C4-2B (cell line): ENCODE measurements at regions not wholly inside any gene's neighbourhood (a gene's known extent, or its start where the extent isn't known, plus 50 kb on each side); places are given as distances from the start of the nearest gene placed in this dataset.

Experiments
- ZFX ChIP-seq: fragments of 450-650 bp; IDR thresholded peaks from 2 replicates; pipeline ENCODE4 v1.6.1; 2017
- TF ChIP-seq, protein P1 (sequence below): fragments of 450-650 bp; conservative IDR thresholded peaks from 2 replicates; pipeline ENCODE4 v1.5.1; 2017; ENCODE audit warnings: mild to moderate bottlenecking

GRCh38 chr1:56113679-56114078 lies 465.7 kb downstream of the PLPP3 start:
- TF ChIP-seq, protein P1, sequence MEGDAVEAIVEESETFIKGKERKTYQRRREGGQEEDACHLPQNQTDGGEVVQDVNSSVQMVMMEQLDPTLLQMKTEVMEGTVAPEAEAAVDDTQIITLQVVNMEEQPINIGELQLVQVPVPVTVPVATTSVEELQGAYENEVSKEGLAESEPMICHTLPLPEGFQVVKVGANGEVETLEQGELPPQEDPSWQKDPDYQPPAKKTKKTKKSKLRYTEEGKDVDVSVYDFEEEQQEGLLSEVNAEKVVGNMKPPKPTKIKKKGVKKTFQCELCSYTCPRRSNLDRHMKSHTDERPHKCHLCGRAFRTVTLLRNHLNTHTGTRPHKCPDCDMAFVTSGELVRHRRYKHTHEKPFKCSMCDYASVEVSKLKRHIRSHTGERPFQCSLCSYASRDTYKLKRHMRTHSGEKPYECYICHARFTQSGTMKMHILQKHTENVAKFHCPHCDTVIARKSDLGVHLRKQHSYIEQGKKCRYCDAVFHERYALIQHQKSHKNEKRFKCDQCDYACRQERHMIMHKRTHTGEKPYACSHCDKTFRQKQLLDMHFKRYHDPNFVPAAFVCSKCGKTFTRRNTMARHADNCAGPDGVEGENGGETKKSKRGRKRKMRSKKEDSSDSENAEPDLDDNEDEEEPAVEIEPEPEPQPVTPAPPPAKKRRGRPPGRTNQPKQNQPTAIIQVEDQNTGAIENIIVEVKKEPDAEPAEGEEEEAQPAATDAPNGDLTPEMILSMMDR = no peak
- no peak for TF ChIP-seq ZFX
